ENCODE measurements at regions not wholly inside any gene's neighbourhood (a gene's known extent, or its start where the extent isn't known, plus 50 kb on each side); places are given as distances from the start of the nearest gene placed in this dataset.
"Not testable (repeated sequence)": the region's sequence is repeated elsewhere in the genome, so short reads cannot be mapped to it uniquely, and the experiment has no call there.

DNA sequence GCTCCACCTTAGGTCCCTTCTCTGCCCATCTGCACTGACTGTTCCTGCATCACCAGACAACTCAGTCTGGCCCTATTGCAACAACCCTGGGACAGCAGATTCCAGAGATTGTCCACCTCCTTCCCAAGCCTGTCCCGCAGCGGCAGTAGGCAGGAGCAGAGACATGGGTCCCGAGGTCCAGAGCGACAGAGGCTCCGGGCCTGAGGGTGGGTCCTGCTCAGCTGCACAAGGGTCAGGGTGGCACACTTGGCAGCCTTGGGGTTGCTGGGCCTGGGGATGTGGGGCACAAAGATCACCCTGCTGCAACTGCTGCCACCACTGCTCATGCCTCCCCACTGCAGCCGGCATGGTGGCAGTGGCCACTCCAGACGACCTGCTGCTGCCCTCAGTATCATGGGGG is 674.5 kb downstream of the SH3BGRL start:
- no peaks in the 10 kb centered on the region for H3K27me3 ChIP-seq (ENCODE audit: insufficient read depth, poor library complexity, severe bottlenecking)
- no peaks in the 10 kb centered on the region for H3K9me3 ChIP-seq (ENCODE audit: severe bottlenecking)
- ATAC-seq (ENCODE audit: low read depth) (no peak), DNase-seq (ENCODE audit: low spot score) (no peak)
- no peak overlapping the region for H3K27ac ChIP-seq (ENCODE audit: poor library complexity, severe bottlenecking)
- TF ChIP-seq, protein P1, sequence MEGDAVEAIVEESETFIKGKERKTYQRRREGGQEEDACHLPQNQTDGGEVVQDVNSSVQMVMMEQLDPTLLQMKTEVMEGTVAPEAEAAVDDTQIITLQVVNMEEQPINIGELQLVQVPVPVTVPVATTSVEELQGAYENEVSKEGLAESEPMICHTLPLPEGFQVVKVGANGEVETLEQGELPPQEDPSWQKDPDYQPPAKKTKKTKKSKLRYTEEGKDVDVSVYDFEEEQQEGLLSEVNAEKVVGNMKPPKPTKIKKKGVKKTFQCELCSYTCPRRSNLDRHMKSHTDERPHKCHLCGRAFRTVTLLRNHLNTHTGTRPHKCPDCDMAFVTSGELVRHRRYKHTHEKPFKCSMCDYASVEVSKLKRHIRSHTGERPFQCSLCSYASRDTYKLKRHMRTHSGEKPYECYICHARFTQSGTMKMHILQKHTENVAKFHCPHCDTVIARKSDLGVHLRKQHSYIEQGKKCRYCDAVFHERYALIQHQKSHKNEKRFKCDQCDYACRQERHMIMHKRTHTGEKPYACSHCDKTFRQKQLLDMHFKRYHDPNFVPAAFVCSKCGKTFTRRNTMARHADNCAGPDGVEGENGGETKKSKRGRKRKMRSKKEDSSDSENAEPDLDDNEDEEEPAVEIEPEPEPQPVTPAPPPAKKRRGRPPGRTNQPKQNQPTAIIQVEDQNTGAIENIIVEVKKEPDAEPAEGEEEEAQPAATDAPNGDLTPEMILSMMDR (IDR thresholded peaks at IDR 0.05; ENCODE audit: poor library complexity, severe bottlenecking), result no peak
- no peak overlapping the region for H3K4me3 ChIP-seq (ENCODE audit: severe bottlenecking)
- H3K36me3 ChIP-seq (ENCODE audit: low read depth), result no peaks in the 10 kb centered on the region
- H3K4me1 ChIP-seq (ENCODE audit: insufficient read depth, poor library complexity, severe bottlenecking), result no peaks in the 10 kb centered on the region

DNA sequence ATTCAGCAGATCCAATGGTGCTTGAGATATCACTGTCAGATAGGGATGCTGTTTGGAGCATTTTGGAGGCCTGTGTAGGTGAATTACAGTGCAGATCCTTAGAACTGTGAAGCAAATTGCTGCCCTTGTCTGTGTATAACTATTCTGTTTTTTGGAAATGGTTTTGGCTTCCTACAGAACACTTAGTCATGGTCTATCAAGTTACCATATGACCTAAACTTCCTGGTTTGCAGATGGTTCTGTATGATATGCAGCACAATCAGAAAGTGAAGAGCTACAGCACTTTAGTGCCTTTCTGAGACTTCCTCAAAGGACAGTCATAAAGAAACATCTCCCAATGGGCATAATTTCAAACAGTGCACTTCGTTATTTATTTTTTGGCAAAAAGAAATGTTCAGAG is 688.6 kb downstream of the SH3BGRL start:
- ATAC-seq (ENCODE audit: low read depth) (no peak), DNase-seq (ENCODE audit: low spot score) (no peak)
- no peak overlapping the region for H3K4me3 ChIP-seq (ENCODE audit: severe bottlenecking)
- H3K27me3 ChIP-seq (ENCODE audit: insufficient read depth, poor library complexity, severe bottlenecking), result no peaks in the 10 kb centered on the region
- TF ChIP-seq, protein P1 (IDR thresholded peaks at IDR 0.05; ENCODE audit: poor library complexity, severe bottlenecking), result no peak
- H3K9me3 ChIP-seq (ENCODE audit: severe bottlenecking), result no peaks in the 10 kb centered on the region
- H3K36me3 ChIP-seq (ENCODE audit: low read depth), result no peaks in the 10 kb centered on the region
- no peak overlapping the region for H3K27ac ChIP-seq (ENCODE audit: poor library complexity, severe bottlenecking)
- H3K4me1 ChIP-seq (ENCODE audit: insufficient read depth, poor library complexity, severe bottlenecking), result no peaks in the 10 kb centered on the region

DNA sequence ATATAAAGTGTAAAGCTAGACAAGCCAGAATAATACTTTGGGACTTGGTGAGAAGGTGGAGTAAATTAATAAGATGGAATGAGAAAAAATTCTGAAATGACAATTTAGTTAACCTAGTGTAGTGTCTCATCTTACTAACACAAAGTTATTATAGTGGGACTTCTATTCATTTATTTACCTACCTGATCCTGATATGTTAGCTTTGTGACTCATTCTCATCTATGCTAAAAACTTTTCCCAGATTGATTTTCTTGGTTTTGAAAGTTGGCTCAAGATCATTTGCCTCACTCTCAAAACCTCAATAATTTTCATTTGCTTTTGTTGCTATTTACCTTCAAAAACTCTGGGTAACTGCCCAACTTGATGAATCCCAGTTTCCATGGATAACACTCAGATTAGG is 698.6 kb downstream of the SH3BGRL start:
- TF ChIP-seq, protein P1 (IDR thresholded peaks at IDR 0.05; ENCODE audit: poor library complexity, severe bottlenecking), result no peak
- DNase-seq (ENCODE audit: low spot score), result no peak
- Histone ChIP-seq H3K27ac (ENCODE audit: poor library complexity, severe bottlenecking) (no peak overlapping the region), H3K36me3 (ENCODE audit: low read depth) (no peaks in the 10 kb centered on the region), H3K9me3 (ENCODE audit: severe bottlenecking) (no peaks in the 10 kb centered on the region), H3K27me3 (ENCODE audit: insufficient read depth, poor library complexity, severe bottlenecking) (no peaks in the 10 kb centered on the region), H3K4me1 (ENCODE audit: insufficient read depth, poor library complexity, severe bottlenecking) (no peaks in the 10 kb centered on the region), H3K4me3 (ENCODE audit: severe bottlenecking) (no peak overlapping the region)
- ATAC-seq (ENCODE audit: low read depth), result no peak

GRCh38 chrX:81925812-81926211 is 723.9 kb downstream of the SH3BGRL start:
- TF ChIP-seq, protein P1 (IDR thresholded peaks at IDR 0.05; ENCODE audit: poor library complexity, severe bottlenecking), result no peak
- DNase-seq (ENCODE audit: low spot score) (no peak), ATAC-seq (ENCODE audit: low read depth) (no peak)
- no peaks in the 10 kb centered on the region for H3K4me1 ChIP-seq (ENCODE audit: insufficient read depth, poor library complexity, severe bottlenecking)
- no peaks in the 10 kb centered on the region for H3K27me3 ChIP-seq (ENCODE audit: insufficient read depth, poor library complexity, severe bottlenecking)
- no peaks in the 10 kb centered on the region for H3K36me3 ChIP-seq (ENCODE audit: low read depth)
- no peak overlapping the region for H3K4me3 ChIP-seq (ENCODE audit: severe bottlenecking)
- H3K27ac ChIP-seq (ENCODE audit: poor library complexity, severe bottlenecking), result no peak overlapping the region
- no peaks in the 10 kb centered on the region for H3K9me3 ChIP-seq (ENCODE audit: severe bottlenecking)

DNA sequence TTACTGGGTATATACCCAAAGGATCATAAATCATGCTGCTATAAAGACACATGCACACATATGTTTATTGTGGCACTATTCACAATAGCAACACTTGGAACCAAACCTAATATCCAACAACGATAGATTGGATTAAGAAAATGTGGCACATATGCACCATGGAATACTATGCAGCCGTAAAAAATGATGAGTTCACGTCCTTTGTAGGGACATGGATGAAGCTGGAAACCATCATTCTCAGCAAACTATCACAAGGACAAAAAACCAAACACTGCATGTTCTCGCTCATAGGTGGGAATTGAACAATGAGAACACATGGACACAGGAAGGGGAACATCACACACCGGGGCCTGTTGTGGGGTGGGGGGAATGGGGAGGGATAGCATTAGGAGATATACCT is 744.0 kb downstream of the SH3BGRL start:
- not testable (repeated sequence) for H3K36me3 ChIP-seq (ENCODE audit: low read depth); H3K9me3 ChIP-seq (ENCODE audit: severe bottlenecking); H3K27me3 ChIP-seq (ENCODE audit: insufficient read depth, poor library complexity, severe bottlenecking); H3K27ac ChIP-seq (ENCODE audit: poor library complexity, severe bottlenecking); H3K4me3 ChIP-seq (ENCODE audit: severe bottlenecking); ATAC-seq (ENCODE audit: low read depth); H3K4me1 ChIP-seq (ENCODE audit: insufficient read depth, poor library complexity, severe bottlenecking); DNase-seq (ENCODE audit: low spot score)
